Neuronal stem cell (in vitro differentiated cells): ENCODE measurements at regions not wholly inside any gene's neighbourhood (a gene's known extent, or its start where the extent isn't known, plus 50 kb on each side); places are given as distances from the start of the nearest gene placed in this dataset.
A peak's percentile ranks its signal among the peaks of the same experiment; 100 is the strongest.

Experiments
- DNase-seq: peaks from one replicate; pipeline ENCODE4 v3.0.0-alpha.2; 2013; ENCODE audit warnings: low spot score
- H2AFZ ChIP-seq: one replicate; pipeline ENCODE4 v1.6.1; 2013; ENCODE audit warnings: mild to moderate bottlenecking, low read length, inconsistent platforms
- H2AK5ac ChIP-seq: 2 replicates; pipeline ENCODE4 v1.6.1; 2013; ENCODE audit warnings: low read depth, mild to moderate bottlenecking, inconsistent platforms, low read length, moderate library complexity, mixed read lengths
- H2BK120ac ChIP-seq: 2 replicates; pipeline ENCODE4 v1.6.1; 2013; ENCODE audit warnings: low read depth, mild to moderate bottlenecking, inconsistent platforms, low read length, moderate library complexity, mixed read lengths
- H2BK12ac ChIP-seq: one replicate; pipeline ENCODE4 v1.6.1; 2013; ENCODE audit warnings: low read length, inconsistent platforms
- H2BK15ac ChIP-seq: 2 replicates; pipeline ENCODE4 v1.6.1; 2013; ENCODE audit warnings: mild to moderate bottlenecking, low read length, inconsistent platforms, mixed read lengths
- H2BK5ac ChIP-seq: one replicate; pipeline ENCODE4 v1.6.1; 2013; ENCODE audit warnings: inconsistent platforms, mild to moderate bottlenecking, low read length, moderate library complexity
- H3K14ac ChIP-seq: one replicate; pipeline ENCODE4 v1.6.1; 2013; ENCODE audit warnings: low read length, inconsistent platforms
- H3K18ac ChIP-seq: 2 replicates; pipeline ENCODE4 v1.6.1; 2013; ENCODE audit warnings: low read length, inconsistent platforms
- H3K23ac ChIP-seq: 2 replicates; pipeline ENCODE4 v1.6.1; 2013; ENCODE audit warnings: low read depth, mild to moderate bottlenecking, mixed read lengths, low read length, inconsistent platforms; ENCODE audit not compliant: poor library complexity
- H3K27ac ChIP-seq: replicated peaks from 3 replicates; pipeline ENCODE4 v1.5.1; 2013; ENCODE audit warnings: low read length, inconsistent platforms
- H3K27me3 ChIP-seq, 3 experiments: 2 replicates each; pipeline ENCODE4 v1.6.1; 2013; ENCODE audit warnings: low read length in 3 of 3, mild to moderate bottlenecking in 2 of 3, inconsistent platforms in 1 of 3, low read depth in 1 of 3, mixed read lengths in 1 of 3, moderate library complexity in 1 of 3; ENCODE audit not compliant: control insufficient read depth in 3 of 3, insufficient read depth in 3 of 3
- H3K36me3 ChIP-seq, 2 donors: replicated peaks in 1 of 2; 2 replicates each; pipeline ENCODE4 v1.6.1; 2013; ENCODE audit warnings: low read length in 2 of 2; ENCODE audit not compliant: control insufficient read depth in 2 of 2, insufficient read depth in 2 of 2
- H3K4ac ChIP-seq: 2 replicates; pipeline ENCODE4 v1.6.1; 2013; ENCODE audit warnings: inconsistent platforms, mild to moderate bottlenecking, low read length, moderate library complexity
- H3K4me1 ChIP-seq, 2 donors: 1 replicate in 1 of 2; 2 replicates in 1 of 2; pipeline ENCODE4 v1.6.1; 2013; ENCODE audit warnings: low read length in 2 of 2, low read depth in 1 of 2; ENCODE audit not compliant: control insufficient read depth in 2 of 2, insufficient read depth in 1 of 2
- H3K4me2 ChIP-seq: one replicate; pipeline ENCODE4 v1.6.1; 2013; ENCODE audit warnings: mild to moderate bottlenecking, low read length, inconsistent platforms; ENCODE audit not compliant: insufficient read depth, poor library complexity, severe bottlenecking
- H3K4me3 ChIP-seq, 2 donors: 2 replicates each; pipeline ENCODE4 v1.5.1; 2013; ENCODE audit warnings: low read length in 2 of 2, mild to moderate bottlenecking in 2 of 2, inconsistent platforms in 1 of 2, moderate library complexity in 1 of 2
- H3K79me1 ChIP-seq: one replicate; pipeline ENCODE4 v1.6.1; 2013; ENCODE audit warnings: low read depth, mild to moderate bottlenecking, inconsistent platforms, low read length, moderate library complexity
- H3K9ac ChIP-seq: one replicate; pipeline ENCODE4 v1.6.1; 2013; ENCODE audit warnings: mild to moderate bottlenecking, low read depth, low read length, inconsistent platforms; ENCODE audit not compliant: poor library complexity
- H3K9me3 ChIP-seq, 2 donors: replicated peaks in 1 of 2; 2 replicates each; pipeline versions ENCODE3 to v1.6.1; 2013; ENCODE audit warnings: low read length in 2 of 2, mild to moderate bottlenecking in 2 of 2, inconsistent platforms in 1 of 2, low read depth in 1 of 2, mixed read lengths in 1 of 2, moderate library complexity in 1 of 2; ENCODE audit not compliant: control insufficient read depth in 2 of 2, insufficient read depth in 1 of 2
- H4K8ac ChIP-seq: one replicate; pipeline ENCODE4 v1.6.1; 2013; ENCODE audit warnings: low read depth, mild to moderate bottlenecking, inconsistent platforms, low read length, moderate library complexity
- H4K91ac ChIP-seq: one replicate; pipeline ENCODE4 v1.6.1; 2013; ENCODE audit warnings: low read length, low read depth, mild to moderate bottlenecking, inconsistent platforms; ENCODE audit not compliant: poor library complexity
- WGBS, 2 donors: extraction: QIAGEN DNeasy Blood & Tissue Kit; methylation state at CpG; one replicate each; pipeline ENCODE4 v1.1.7; 2013; ENCODE audit warnings: missing lambda C conversion rate in 2 of 2, mixed read lengths in 1 of 2; ENCODE audit not compliant: insufficient read length in 2 of 2, insufficient replicate concordance in 1 of 2; ENCODE audit errors: extremely low coverage in 2 of 2; 5-methylcytosine and 5-hydroxymethylcytosine counted together

DNA sequence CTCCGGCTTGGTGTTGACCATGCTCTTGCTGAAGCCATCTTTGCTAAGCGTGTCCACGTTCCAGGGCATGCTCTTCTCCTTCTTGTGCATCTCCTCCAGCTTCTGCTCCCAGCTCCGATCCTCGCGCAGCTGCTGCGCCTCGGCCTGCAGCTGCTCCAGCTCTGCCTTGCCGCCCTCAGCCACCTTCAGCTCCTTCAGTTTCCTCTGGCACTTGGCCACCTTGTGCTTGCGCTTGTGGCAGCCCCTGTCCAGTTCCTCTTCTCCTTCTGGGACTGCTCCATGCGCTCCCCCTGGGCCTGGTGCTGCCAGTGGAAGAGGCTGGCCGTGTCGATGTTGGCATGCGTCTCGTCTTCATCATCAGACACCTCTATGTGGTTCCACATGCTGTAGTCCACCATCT lies 128.3 kb upstream of the CLINT1 start:
- H2BK120ac ChIP-seq: no peak overlapping the region
- no peaks in the 10 kb centered on the region for H3K9me3 ChIP-seq
- H3K79me1 ChIP-seq: no peaks in the 10 kb centered on the region
- H2BK5ac ChIP-seq: peak overlapping the region; percentile 78
- peak overlapping the region; percentile 71 for H3K18ac ChIP-seq
- H3K4me1 ChIP-seq: no peaks in the 10 kb centered on the region
- H2BK12ac ChIP-seq: no peak overlapping the region
- no peaks in the 10 kb centered on the region for H3K36me3 ChIP-seq
- DNase-seq: no peak
- peak overlapping the region; percentile 98 for H4K8ac ChIP-seq
- H2AK5ac ChIP-seq: no peak overlapping the region
- H3K27me3 ChIP-seq: no peaks in the 10 kb centered on the region
- WGBS, 2 donors: no CpG with 5 or more reads among the region's 15 CpGs
- no peak overlapping the region for H3K4me2 ChIP-seq
- H3K23ac ChIP-seq: no peak overlapping the region
- H3K27ac ChIP-seq: no peak overlapping the region
- H2AFZ ChIP-seq: no peak overlapping the region
- no peak overlapping the region for H3K9ac ChIP-seq
- H3K4me3 ChIP-seq: no peak overlapping the region
- H4K91ac ChIP-seq: no peak overlapping the region
- no peak overlapping the region for H3K4ac ChIP-seq
- peak overlapping the region; percentile 26 for H2BK15ac ChIP-seq
- peak overlapping the region; percentile 71 for H3K14ac ChIP-seq

DNA sequence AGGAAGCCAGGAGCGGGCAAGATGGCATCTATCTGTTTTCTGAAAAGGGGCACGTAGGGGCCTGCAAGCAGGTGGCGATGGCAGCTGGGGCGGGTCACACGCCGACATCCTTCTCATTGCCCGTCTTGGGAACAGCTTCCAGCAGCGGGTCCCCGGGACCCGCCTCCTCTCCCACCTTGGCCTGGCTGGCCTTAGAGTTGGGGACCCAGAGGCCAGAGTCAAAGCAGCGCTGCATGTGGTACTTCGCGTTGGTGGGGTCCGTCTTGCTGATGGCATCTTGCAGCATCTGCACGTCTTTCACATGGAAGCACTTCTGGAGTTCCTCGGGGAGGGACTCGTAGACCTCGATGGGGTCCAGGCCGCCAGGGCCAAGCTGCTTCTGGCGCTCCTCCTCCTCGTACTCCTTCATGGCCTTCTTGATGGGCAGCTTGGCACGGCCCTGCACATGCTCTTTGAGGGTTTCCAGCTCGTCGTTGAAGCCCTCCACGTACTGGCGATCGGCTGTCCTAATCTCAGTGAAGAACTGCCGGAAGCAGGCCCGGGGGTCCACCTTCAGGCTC lies 127.6 kb upstream of the CLINT1 start:
- Histone ChIP-seq H3K27ac (no peak overlapping the region), H3K36me3 (no peaks in the 10 kb centered on the region), H3K79me1 (no peaks in the 10 kb centered on the region), H3K9ac (no peak overlapping the region), H3K14ac (peak overlapping the region; percentile 6), H2BK15ac (peak overlapping the region; percentile 58), H2BK120ac (no peak overlapping the region), H2AK5ac (no peak overlapping the region), H3K9me3 (no peaks in the 10 kb centered on the region), H3K4me1 (no peaks in the 10 kb centered on the region), H2BK5ac (no peak overlapping the region), H3K4me3 (no peak overlapping the region), H4K91ac (no peak overlapping the region), H3K18ac (peak overlapping the region; percentile 72), H2AFZ (no peak overlapping the region), H3K27me3 (no peaks in the 10 kb centered on the region), H3K4me2 (no peak overlapping the region), H3K4ac (no peak overlapping the region), H3K23ac (no peak overlapping the region), H4K8ac (no peak overlapping the region), H2BK12ac (no peak overlapping the region)
- no CpG with 5 or more reads among the region's 29 CpGs for WGBS, 2 donors
- DNase-seq: no peak

DNA sequence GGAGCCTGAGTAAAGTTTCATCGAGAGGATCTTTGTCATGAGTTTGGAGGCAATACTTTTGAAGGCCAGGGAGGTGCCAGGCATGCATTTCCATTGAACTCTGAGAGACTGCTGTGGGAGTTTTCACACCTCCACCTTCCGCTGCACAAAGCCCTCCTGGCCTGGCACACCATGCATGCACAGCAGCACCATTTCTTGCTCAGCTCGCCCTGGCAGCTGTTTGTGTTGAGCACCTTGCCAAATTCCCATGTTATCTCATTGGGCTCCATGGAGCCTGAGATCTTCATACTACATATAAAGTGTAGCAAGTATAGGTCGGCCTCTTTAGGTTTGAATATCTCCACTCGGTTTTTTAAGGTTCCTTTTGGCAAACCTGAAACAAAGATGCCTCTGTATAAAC lies 125.7 kb upstream of the CLINT1 start:
- Histone ChIP-seq H3K9me3 (no peaks in the 10 kb centered on the region), H3K18ac (no peak overlapping the region), H2BK5ac (no peak overlapping the region), H2AFZ (no peak overlapping the region), H3K4me3 (no peak overlapping the region), H3K79me1 (no peaks in the 10 kb centered on the region), H2AK5ac (no peak overlapping the region), H4K8ac (no peak overlapping the region), H3K27me3 (no peaks in the 10 kb centered on the region), H2BK15ac (no peak overlapping the region), H3K23ac (no peak overlapping the region), H3K9ac (no peak overlapping the region), H3K4ac (no peak overlapping the region), H3K4me1 (no peaks in the 10 kb centered on the region), H3K36me3 (no peaks in the 10 kb centered on the region), H2BK120ac (no peak overlapping the region), H3K27ac (no peak overlapping the region), H3K14ac (no peak overlapping the region), H4K91ac (no peak overlapping the region), H3K4me2 (no peak overlapping the region), H2BK12ac (no peak overlapping the region)
- no peak for DNase-seq
- no CpG with 5 or more reads among the region's 5 CpGs for WGBS, 2 donors

DNA sequence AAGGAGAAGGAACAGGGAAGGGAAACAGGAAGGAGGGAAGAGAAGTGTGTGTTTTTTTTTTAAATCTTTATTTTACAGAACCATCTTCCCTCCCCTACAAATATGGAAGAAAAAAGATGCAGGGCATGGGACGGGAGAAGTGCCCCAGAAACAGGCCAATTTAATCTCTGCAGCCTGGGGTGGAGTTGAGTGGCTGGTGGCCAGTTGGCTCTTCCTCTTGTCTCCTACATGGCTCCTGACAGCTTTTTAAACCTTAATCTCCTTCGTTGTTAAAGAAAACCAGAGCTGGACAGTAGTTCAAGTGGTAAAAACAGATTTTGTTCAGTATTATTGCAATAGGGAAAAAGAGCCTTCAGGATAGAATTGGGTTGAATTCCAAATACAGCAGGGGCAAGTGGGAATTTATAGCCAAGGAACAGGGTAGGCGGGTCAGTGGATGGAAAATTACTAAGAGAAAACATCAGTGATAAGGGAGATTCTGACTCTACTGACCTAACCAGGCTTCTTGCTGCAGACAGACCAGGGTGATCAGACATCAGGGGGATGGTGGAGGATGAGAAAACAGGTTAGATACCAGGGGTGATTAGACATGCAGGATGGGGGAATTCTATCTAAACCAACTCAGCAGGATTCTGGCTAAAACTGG lies 125.1 kb upstream of the CLINT1 start:
- no peaks in the 10 kb centered on the region for H3K27me3 ChIP-seq
- no CpG with 5 or more reads among the region's 3 CpGs for WGBS, 2 donors
- H2AFZ ChIP-seq: no peak overlapping the region
- H3K4me1 ChIP-seq: no peaks in the 10 kb centered on the region
- no peak overlapping the region for H2AK5ac ChIP-seq
- DNase-seq: no peak
- no peak overlapping the region for H3K18ac ChIP-seq
- no peak overlapping the region for H3K4me2 ChIP-seq
- H4K8ac ChIP-seq: no peak overlapping the region
- no peaks in the 10 kb centered on the region for H3K9me3 ChIP-seq
- H3K27ac ChIP-seq: no peak overlapping the region
- H3K4ac ChIP-seq: no peak overlapping the region
- no peak overlapping the region for H3K23ac ChIP-seq
- no peak overlapping the region for H3K14ac ChIP-seq
- no peak overlapping the region for H2BK12ac ChIP-seq
- no peaks in the 10 kb centered on the region for H3K36me3 ChIP-seq
- H2BK5ac ChIP-seq: no peak overlapping the region
- no peak overlapping the region for H2BK15ac ChIP-seq
- no peak overlapping the region for H3K4me3 ChIP-seq
- no peak overlapping the region for H4K91ac ChIP-seq
- H3K79me1 ChIP-seq: no peaks in the 10 kb centered on the region
- no peak overlapping the region for H2BK120ac ChIP-seq
- no peak overlapping the region for H3K9ac ChIP-seq
